H9 (cell line): ENCODE measurements at regions not wholly inside any gene's neighbourhood (a gene's known extent, or its start where the extent isn't known, plus 50 kb on each side); places are given as distances from the start of the nearest gene placed in this dataset.

Source experiments
- DNase-seq: peaks from one replicate; pipeline ENCODE4 v3.0.0-alpha.2; 2017
- H2AFZ ChIP-seq: one replicate; pipeline ENCODE4 v1.6.1; 2013; ENCODE audit warnings: mild to moderate bottlenecking, low read length, control low read depth, moderate library complexity
- H2AK5ac ChIP-seq: 2 replicates; pipeline ENCODE4 v1.6.1; 2013; ENCODE audit warnings: low read length, control low read depth, mixed read lengths; ENCODE audit not compliant: insufficient read length
- H2BK120ac ChIP-seq: one replicate; pipeline ENCODE4 v1.6.1; 2013; ENCODE audit warnings: low read depth, mild to moderate bottlenecking, low read length, control low read depth, inconsistent platforms; ENCODE audit not compliant: poor library complexity, severe bottlenecking
- H2BK12ac ChIP-seq: 2 replicates; pipeline ENCODE4 v1.6.1; 2013; ENCODE audit warnings: low read length, control low read depth, mixed read lengths, low read depth; ENCODE audit not compliant: insufficient read length
- H2BK15ac ChIP-seq: 2 replicates; pipeline ENCODE4 v1.6.1; 2013; ENCODE audit warnings: low read depth, low read length, control low read depth
- H2BK20ac ChIP-seq: one replicate; pipeline ENCODE4 v1.6.1; 2013; ENCODE audit warnings: low read depth, mild to moderate bottlenecking, low read length, control low read depth, inconsistent platforms; ENCODE audit not compliant: poor library complexity, severe bottlenecking
- H2BK5ac ChIP-seq: 2 replicates; pipeline ENCODE4 v1.6.1; 2013; ENCODE audit warnings: low read length, control low read depth, mixed read lengths; ENCODE audit not compliant: insufficient read length
- H3K14ac ChIP-seq: 2 replicates; pipeline ENCODE4 v1.6.1; 2013; ENCODE audit warnings: low read length, control low read depth; ENCODE audit not compliant: insufficient read depth
- H3K18ac ChIP-seq: 2 replicates; pipeline ENCODE4 v1.6.1; 2013; ENCODE audit warnings: low read depth, mild to moderate bottlenecking, mixed read lengths, low read length, control low read depth; ENCODE audit not compliant: insufficient read length
- H3K23ac ChIP-seq: 2 replicates; pipeline ENCODE4 v1.6.1; 2013; ENCODE audit warnings: low read length, control low read depth, mixed read lengths, low read depth; ENCODE audit not compliant: insufficient read length
- H3K23me2 ChIP-seq: 2 replicates; pipeline ENCODE4 v1.6.1; 2013; ENCODE audit warnings: low read depth, mild to moderate bottlenecking, mixed read lengths, low read length, control low read depth; ENCODE audit not compliant: insufficient read length, poor library complexity, severe bottlenecking
- H3K27ac ChIP-seq: 2 replicates; pipeline ENCODE4 v1.5.1; 2013; ENCODE audit warnings: low read length, control low read depth, mixed read lengths, low read depth; ENCODE audit not compliant: insufficient read length
- H3K27me3 ChIP-seq: 2 replicates; pipeline ENCODE4 v1.6.1; 2013; ENCODE audit warnings: low read length, control low read depth, inconsistent platforms; ENCODE audit not compliant: insufficient read depth
- H3K4ac ChIP-seq: 2 replicates; pipeline ENCODE4 v1.6.1; 2013; ENCODE audit warnings: low read depth, mild to moderate bottlenecking, control low read depth, inconsistent platforms, low read length, moderate library complexity
- H3K4me1 ChIP-seq: 2 replicates; pipeline ENCODE4 v1.6.1; 2013; ENCODE audit warnings: low read length, control low read depth, inconsistent platforms; ENCODE audit not compliant: insufficient read depth
- H3K4me2 ChIP-seq: 2 replicates; pipeline ENCODE4 v1.6.1; 2013; ENCODE audit warnings: low read length, control low read depth, mixed read lengths; ENCODE audit not compliant: insufficient read length, insufficient read depth
- H3K56ac ChIP-seq: 2 replicates; pipeline ENCODE4 v1.6.1; 2013; ENCODE audit warnings: low read depth, mild to moderate bottlenecking, mixed read lengths, low read length, control low read depth; ENCODE audit not compliant: insufficient read length
- H3K79me1 ChIP-seq: 2 replicates; pipeline ENCODE4 v1.6.1; 2013; ENCODE audit warnings: low read depth, mild to moderate bottlenecking, moderate library complexity, low read length, control low read depth, inconsistent platforms; ENCODE audit not compliant: insufficient read depth, poor library complexity, severe bottlenecking
- H3K79me2 ChIP-seq: 2 replicates; pipeline ENCODE4 v1.6.1; 2013; ENCODE audit warnings: low read length, control low read depth, inconsistent platforms; ENCODE audit not compliant: insufficient read depth
- H3K9ac ChIP-seq: 2 replicates; pipeline ENCODE4 v1.6.1; 2013; ENCODE audit warnings: low read length, control low read depth, mixed read lengths; ENCODE audit not compliant: insufficient read length; ENCODE audit errors: extremely low read depth
- H3K9me3 ChIP-seq: one replicate; pipeline ENCODE4 v1.6.1; 2013; ENCODE audit warnings: low read depth, low read length, inconsistent platforms; ENCODE audit not compliant: control insufficient read depth
- H3T11ph ChIP-seq: one replicate; pipeline ENCODE4 v1.6.1; 2013; ENCODE audit warnings: mild to moderate bottlenecking, low read length, control low read depth, inconsistent platforms
- H4K20me1 ChIP-seq: one replicate; pipeline ENCODE4 v1.6.1; 2013; ENCODE audit not compliant: control insufficient read depth, insufficient read length, insufficient read depth
- H4K5ac ChIP-seq: 2 replicates; pipeline ENCODE4 v1.6.1; 2013; ENCODE audit warnings: low read depth, mild to moderate bottlenecking, mixed read lengths, low read length, control low read depth; ENCODE audit not compliant: insufficient read length
- H4K8ac ChIP-seq: replicated peaks from 2 replicates; pipeline ENCODE4 v1.6.1; 2013; ENCODE audit warnings: low read length, control low read depth, mixed read lengths, low read depth; ENCODE audit not compliant: insufficient read length
- H4K91ac ChIP-seq: 2 replicates; pipeline ENCODE4 v1.6.1; 2013; ENCODE audit warnings: low read depth, mild to moderate bottlenecking, moderate library complexity, mixed read lengths, low read length, control low read depth; ENCODE audit not compliant: insufficient read length
- H3K27ac Mint-ChIP-seq, 3 experiments: 2 replicates in 2 of 3; 3 replicates in 1 of 3; pipeline ENCODE4 v1.8.0; 2020 to 2021; ENCODE audit warnings: mixed read lengths in 3 of 3, mild to moderate bottlenecking in 1 of 3, moderate library complexity in 1 of 3
- H3K27me3 Mint-ChIP-seq: 2 replicates; pipeline ENCODE4 v1.8.0; 2021; ENCODE audit warnings: low read depth, mild to moderate bottlenecking, moderate library complexity, mixed read lengths
- H3K36me3 Mint-ChIP-seq, 3 experiments: 2 replicates in 2 of 3; 3 replicates in 1 of 3; pipeline ENCODE4 v1.8.0; 2020 to 2021; ENCODE audit warnings: low read depth in 3 of 3, mixed read lengths in 3 of 3; ENCODE audit not compliant: insufficient read depth in 1 of 3
- H3K4me1 Mint-ChIP-seq, 2 experiments: 2 replicates each; pipeline ENCODE4 v1.8.0; 2020; ENCODE audit warnings: mixed read lengths in 2 of 2
- H3K4me3 Mint-ChIP-seq, 2 experiments: 2 replicates in 1 of 2; 3 replicates in 1 of 2; pipeline ENCODE4 v1.8.0; 2020 to 2021; ENCODE audit warnings: mild to moderate bottlenecking in 2 of 2, mixed read lengths in 2 of 2, moderate library complexity in 1 of 2
- H3K9me3 Mint-ChIP-seq, 2 experiments: 2 replicates in 1 of 2; 3 replicates in 1 of 2; pipeline ENCODE4 v1.8.0; 2020; ENCODE audit warnings: mild to moderate bottlenecking in 2 of 2, mixed read lengths in 2 of 2, moderate library complexity in 1 of 2
- CTCF ChIP-seq: fragments of 200-600 bp; sonication (generic); conservative IDR thresholded peaks from 3 replicates; pipeline ENCODE4 v1.8.0; 2021; ENCODE audit warnings: antibody characterized with exemption, mild to moderate bottlenecking
- WGBS: extraction: QIAGEN DNeasy Blood & Tissue Kit; methylation state at CpG from one replicate; pipeline ENCODE4 v1.1.7; 2013; ENCODE audit warnings: missing lambda C conversion rate, low lambda C conversion rate, mixed read lengths; ENCODE audit not compliant: insufficient read length; ENCODE audit errors: extremely low coverage; 5-methylcytosine and 5-hydroxymethylcytosine counted together

- no peak overlapping the region for H3T11ph ChIP-seq
- H3K4me1 Mint-ChIP-seq = peaks cover 8 to 9% of the 10 kb centered on the region in 2 experiments
- H3K56ac ChIP-seq = no peak overlapping the region
- H2BK12ac ChIP-seq = no peak overlapping the region
- no peak overlapping the region for H3K23ac ChIP-seq
- H2BK15ac ChIP-seq = no peak overlapping the region
- no peaks in the 10 kb centered on the region for H3K9me3 Mint-ChIP-seq
- no peak overlapping the region for H4K91ac ChIP-seq
- H3K23me2 ChIP-seq = no peaks in the 10 kb centered on the region
- no peak overlapping the region for H3K14ac ChIP-seq
- H3K27ac ChIP-seq = no peak overlapping the region
- H3K27me3 ChIP-seq = no peaks in the 10 kb centered on the region
- no peak overlapping the region for H3K4ac ChIP-seq
- no peaks in the 10 kb centered on the region for H3K79me1 ChIP-seq
- no peak overlapping the region for H3K18ac ChIP-seq
- H3K9me3 ChIP-seq = no peaks in the 10 kb centered on the region
- TF ChIP-seq CTCF = no peak
- no peak overlapping the region for H3K4me2 ChIP-seq
- no peak overlapping the region for H4K8ac ChIP-seq
- no peak overlapping the region for H3K4me3 Mint-ChIP-seq
- no peak overlapping the region for H2AFZ ChIP-seq
- no peak overlapping the region for H2BK5ac ChIP-seq
- no CpG with 5 or more reads among the region's 3 CpGs for WGBS
- H3K9ac ChIP-seq = no peak overlapping the region
- H3K27ac Mint-ChIP-seq = no peak overlapping the region
- no peaks in the 10 kb centered on the region for H4K20me1 ChIP-seq
- H4K5ac ChIP-seq = no peak overlapping the region
- no peaks in the 10 kb centered on the region for H3K27me3 Mint-ChIP-seq
- no peak overlapping the region for H2AK5ac ChIP-seq
- no peaks in the 10 kb centered on the region for H3K4me1 ChIP-seq
- H3K36me3 Mint-ChIP-seq = no peaks in the 10 kb centered on the region
- no peak overlapping the region for H2BK120ac ChIP-seq
- H3K79me2 ChIP-seq = no peaks in the 10 kb centered on the region
- no peak for DNase-seq
- no peak overlapping the region for H2BK20ac ChIP-seq
These were observed 637.3 kb downstream of the TUSC7 start for GRCh38 chr3:117346901-117347300.
